Right cardiac atrium (tissue), 5 donors: ENCODE measurements at regions not wholly inside any gene's neighbourhood (a gene's known extent, or its start where the extent isn't known, plus 50 kb on each side); places are given as distances from the start of the nearest gene placed in this dataset.

ENCODE experiments used
- ATAC-seq, 2 donors: fragments of 200-7000 bp; cut with Tn5 transposase; one replicate each; pipeline versions ENCODE4 v1.8.0 to v1.9.1; 2020; ENCODE audit warnings: moderate library complexity in 2 of 2, mild to moderate bottlenecking in 1 of 2
- DNase-seq, 3 donors: peaks; one replicate each; pipeline ENCODE4 v3.0.0-alpha.2; 2020
- H3K27ac ChIP-seq: one replicate; pipeline ENCODE4 v1.5.1; 2013; ENCODE audit warnings: mild to moderate bottlenecking, low read length, control low read depth, moderate library complexity
- H3K27me3 ChIP-seq: one replicate; pipeline ENCODE4 v1.6.1; 2013; ENCODE audit not compliant: control insufficient read depth, insufficient read depth
- H3K4me1 ChIP-seq: one replicate; pipeline ENCODE4 v1.6.1; 2013; ENCODE audit warnings: low read length; ENCODE audit not compliant: control insufficient read depth, insufficient read depth
- H3K4me3 ChIP-seq: one replicate; pipeline ENCODE4 v1.5.1; 2013; ENCODE audit warnings: low read length, control low read depth
- H3K9me3 ChIP-seq: one replicate; pipeline ENCODE4 v1.6.1; 2013; ENCODE audit warnings: low read length; ENCODE audit not compliant: control insufficient read depth
- WGBS: extraction: QIAGEN DNeasy Blood & Tissue Kit; methylation state at CpG from one replicate; pipeline ENCODE4 v1.1.7; 2013; 5-methylcytosine and 5-hydroxymethylcytosine counted together
- intact Hi-C, 4 donors: fragments of 100-400 bp; cut with DNase I; formaldehyde crosslinking; loops; one replicate each; pipeline versions ENCODE4 v1.11.0 to v1.14.0; 2022 to 2023
- donor health status: healthy with polysubstance abuse.
- donor health status: DM: no; HTN: yes; CAD: no.
- donor health status: DM: no; HTN: no; CAD: no.
- donor health status: DM: no; HTN: yes; CAD: no; lungs with severe emphysema.
- donor health status: DM: yes; HTN: yes; CAD: no.

- ATAC-seq (no peak), DNase-seq (no peak)
- Histone ChIP-seq H3K27ac (no peak overlapping the region), H3K4me3 (no peak overlapping the region), H3K9me3 (no peaks in the 10 kb centered on the region), H3K4me1 (peaks cover 1% of the 10 kb centered on the region), H3K27me3 (no peaks in the 10 kb centered on the region)
- WGBS = 85% methylated on average over 4 of the region's 4 CpGs
- intact Hi-C loops = no loop called here
Observed at GRCh38 chr4:141430686-141431085, 205.7 kb upstream of the IL15 start.

- ATAC-seq = no peak
- DNase-seq = no peak
- Histone ChIP-seq H3K27me3 (no peaks in the 10 kb centered on the region), H3K4me3 (no peak overlapping the region), H3K27ac (no peak overlapping the region), H3K9me3 (no peaks in the 10 kb centered on the region), H3K4me1 (no peaks in the 10 kb centered on the region)
- intact Hi-C loops = no loop called here
- 53% methylated on average over 2 of the region's 2 CpGs for WGBS
Observed at GRCh38 chr4:141432000-141432712, 204.2 kb upstream of the IL15 start.

GRCh38 chr4:141435446-141436225 is 200.7 kb upstream of the IL15 start:
- intact Hi-C loops = no loop called here
- no peaks in the 10 kb centered on the region for H3K27me3 ChIP-seq
- H3K4me1 ChIP-seq = no peaks in the 10 kb centered on the region
- H3K27ac ChIP-seq = no peak overlapping the region
- no peak overlapping the region for H3K4me3 ChIP-seq
- whole genome bisulfite sequencing = 68% methylated on average over 3 of the region's 3 CpGs
- ATAC-seq (no peak), DNase-seq (no peak)
- no peaks in the 10 kb centered on the region for H3K9me3 ChIP-seq

- Histone ChIP-seq H3K4me1 (no peaks in the 10 kb centered on the region), H3K9me3 (no peaks in the 10 kb centered on the region), H3K27ac (no peak overlapping the region), H3K27me3 (no peaks in the 10 kb centered on the region), H3K4me3 (no peak overlapping the region)
- WGBS = 89% methylated on average over 1 of the region's 1 CpG
- no peak for DNase-seq
- no peak for ATAC-seq
- intact Hi-C loops = no loop called here
Observed at GRCh38 chr4:141439223-141439622, 197.2 kb upstream of the IL15 start.

GRCh38 chr4:141447761-141448160 is 188.6 kb upstream of the IL15 start:
- ATAC-seq = no peak
- Histone ChIP-seq H3K4me1 (no peaks in the 10 kb centered on the region), H3K27me3 (no peaks in the 10 kb centered on the region), H3K4me3 (no peak overlapping the region), H3K9me3 (no peaks in the 10 kb centered on the region), H3K27ac (no peak overlapping the region)
- intact Hi-C loops = no loop called here
- DNase-seq = no peak
- 68% methylated on average over 1 of the region's 1 CpG for WGBS

- ATAC-seq (no peak), DNase-seq (no peak)
- Histone ChIP-seq H3K4me1 (no peaks in the 10 kb centered on the region), H3K27ac (no peak overlapping the region), H3K27me3 (no peaks in the 10 kb centered on the region), H3K9me3 (no peaks in the 10 kb centered on the region), H3K4me3 (no peak overlapping the region)
- WGBS = 73% methylated on average over 2 of the region's 2 CpGs
- intact Hi-C loops = no loop called here
Observed at GRCh38 chr4:141448490-141448889, 187.9 kb upstream of the IL15 start.

- 78% methylated on average over 3 of the region's 3 CpGs for WGBS
- H3K9me3 ChIP-seq = no peaks in the 10 kb centered on the region
- intact Hi-C loops = no loop called here
Observed at GRCh38 chr4:141449927-141450326, 186.5 kb upstream of the IL15 start.

GRCh38 chr4:141455651-141456050 is 180.7 kb upstream of the IL15 start:
- no peak for DNase-seq
- intact Hi-C loops = no loop called here

More at GRCh38 chr4:141449927-141450326, 186.5 kb upstream of the IL15 start:
- H3K27ac ChIP-seq = no peak overlapping the region
- DNase-seq (no peak), ATAC-seq (no peak)
- no peak overlapping the region for H3K4me3 ChIP-seq
- H3K4me1 ChIP-seq = no peaks in the 10 kb centered on the region
- no peaks in the 10 kb centered on the region for H3K27me3 ChIP-seq

GRCh38 chr4:141457653-141458052 is 178.7 kb upstream of the IL15 start:
- intact Hi-C loops = no loop called here
- no peak for ATAC-seq

More at GRCh38 chr4:141455651-141456050, 180.7 kb upstream of the IL15 start:
- no peak for ATAC-seq
- Histone ChIP-seq H3K9me3 (no peaks in the 10 kb centered on the region), H3K4me3 (no peak overlapping the region), H3K27me3 (no peaks in the 10 kb centered on the region), H3K27ac (no peak overlapping the region), H3K4me1 (no peaks in the 10 kb centered on the region)
- 30% methylated on average over 1 of the region's 1 CpG for WGBS

GRCh38 chr4:141458501-141458900 is 177.9 kb upstream of the IL15 start:
- intact Hi-C loops = no loop called here
- peaks cover 1% of the 10 kb centered on the region for H3K4me1 ChIP-seq
- no peaks in the 10 kb centered on the region for H3K27me3 ChIP-seq
- 60% methylated on average over 3 of the region's 3 CpGs for WGBS
- H3K9me3 ChIP-seq = no peaks in the 10 kb centered on the region
- no peak for ATAC-seq
- no peak overlapping the region for H3K4me3 ChIP-seq
- no peak for DNase-seq
- H3K27ac ChIP-seq = no peak overlapping the region

More at GRCh38 chr4:141457653-141458052, 178.7 kb upstream of the IL15 start:
- Histone ChIP-seq H3K4me3 (no peak overlapping the region), H3K27me3 (no peaks in the 10 kb centered on the region), H3K9me3 (no peaks in the 10 kb centered on the region), H3K4me1 (peaks cover 1% of the 10 kb centered on the region), H3K27ac (no peak overlapping the region)
- WGBS = 85% methylated on average over 1 of the region's 1 CpG
- DNase-seq = no peak

GRCh38 chr4:141459020-141459419 is 177.4 kb upstream of the IL15 start:
- no peak for ATAC-seq
- intact Hi-C loops = no loop called here
- 89% methylated on average over 1 of the region's 1 CpG for WGBS

More at GRCh38 chr4:141459020-141459419, 177.4 kb upstream of the IL15 start:
- no peak overlapping the region for H3K27ac ChIP-seq
- DNase-seq = no peak
- peaks cover 1% of the 10 kb centered on the region for H3K4me1 ChIP-seq
- no peak overlapping the region for H3K4me3 ChIP-seq
- H3K27me3 ChIP-seq = no peaks in the 10 kb centered on the region
- no peaks in the 10 kb centered on the region for H3K9me3 ChIP-seq
